ENCODE measurements at regions not wholly inside any gene's neighbourhood (a gene's known extent, or its start where the extent isn't known, plus 50 kb on each side); places are given as distances from the start of the nearest gene placed in this dataset.

GRCh38 chr1:244941121-244941520 is 76.8 kb upstream of the HNRNPU start:
- Histone ChIP-seq H2AFZ (ENCODE audit: low read depth, low read length) (no peak overlapping the region), H3K4me2 (ENCODE audit: insufficient read depth, low read length) (no peak overlapping the region), H3K79me2 (ENCODE audit: insufficient read depth, low read length) (no peaks in the 10 kb centered on the region), H3K27ac (ENCODE audit: low read length) (no peak overlapping the region), H3K9ac (ENCODE audit: low read depth, low read length) (no peak overlapping the region), H3K4me1 (ENCODE audit: insufficient read depth, low read length) (no peaks in the 10 kb centered on the region), H4K20me1 (ENCODE audit: insufficient read depth, low read length) (no peaks in the 10 kb centered on the region), H3K4me3 (ENCODE audit: low read depth in 1 of 2, low read length in 2 of 2) (no peak overlapping the region), H3K9me3 (ENCODE audit: insufficient read depth, low read length, severe bottlenecking) (no peaks in the 10 kb centered on the region), H3K36me3 (ENCODE audit: insufficient read depth, low read length) (no peaks in the 10 kb centered on the region), H3K27me3 (ENCODE audit: insufficient read depth, low read length, poor library complexity) (no peaks in the 10 kb centered on the region)
- DNase-seq: no peak
- TF ChIP-seq EZH2 (IDR thresholded peaks at IDR 0.05; ENCODE audit: borderline replicate concordance, low read depth, low read length, severe bottlenecking) (no peak), CTCF (IDR thresholded peaks at IDR 0.05; ENCODE audit: borderline replicate concordance, extremely low read depth, low read length, poor library complexity, severe bottlenecking) (no peak)
- ATAC-seq (ENCODE audit: insufficient read depth, low read depth): no peak

DNA sequence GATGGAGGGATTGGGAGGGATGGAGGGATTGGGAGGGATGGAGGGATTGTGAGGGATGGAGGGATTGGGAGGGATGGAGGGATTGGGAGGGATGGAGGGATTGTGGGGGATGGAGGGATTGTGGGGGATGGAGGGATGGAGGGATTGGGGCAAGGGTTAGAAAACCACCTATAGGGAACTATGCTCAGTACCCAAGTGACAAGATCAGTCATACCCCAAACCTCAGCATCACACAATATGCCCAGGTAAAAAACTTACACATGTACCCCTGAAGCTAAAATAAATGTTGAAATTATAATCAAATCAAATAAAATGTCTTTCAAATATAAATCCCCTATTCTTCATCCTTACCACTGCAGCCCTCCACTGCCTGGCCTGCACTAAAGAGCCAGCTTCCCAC is 72.8 kb upstream of the HNRNPU start:
- no peak for ATAC-seq (ENCODE audit: insufficient read depth, low read depth)
- no peak for DNase-seq
- Histone ChIP-seq H3K36me3 (ENCODE audit: insufficient read depth, low read length) (no peaks in the 10 kb centered on the region), H3K79me2 (ENCODE audit: insufficient read depth, low read length) (no peaks in the 10 kb centered on the region), H4K20me1 (ENCODE audit: insufficient read depth, low read length) (no peaks in the 10 kb centered on the region), H3K9ac (ENCODE audit: low read depth, low read length) (no peak overlapping the region), H3K4me3 (ENCODE audit: low read depth in 1 of 2, low read length in 2 of 2) (no peak overlapping the region), H3K9me3 (ENCODE audit: insufficient read depth, low read length, severe bottlenecking) (no peaks in the 10 kb centered on the region), H3K4me2 (ENCODE audit: insufficient read depth, low read length) (no peak overlapping the region), H3K27me3 (ENCODE audit: insufficient read depth, low read length, poor library complexity) (no peaks in the 10 kb centered on the region), H2AFZ (ENCODE audit: low read depth, low read length) (no peak overlapping the region), H3K27ac (ENCODE audit: low read length) (no peak overlapping the region), H3K4me1 (ENCODE audit: insufficient read depth, low read length) (no peaks in the 10 kb centered on the region)
- TF ChIP-seq EZH2 (IDR thresholded peaks at IDR 0.05; ENCODE audit: borderline replicate concordance, low read depth, low read length, severe bottlenecking) (no peak), CTCF (IDR thresholded peaks at IDR 0.05; ENCODE audit: borderline replicate concordance, extremely low read depth, low read length, poor library complexity, severe bottlenecking) (no peak)

- ATAC-seq (ENCODE audit: insufficient read depth, low read depth): no peak
- no peak overlapping the region for H3K27ac ChIP-seq (ENCODE audit: low read length)
- H3K9ac ChIP-seq (ENCODE audit: low read depth, low read length): no peak overlapping the region
- peaks cover 13% of the 10 kb centered on the region for H3K4me1 ChIP-seq (ENCODE audit: insufficient read depth, low read length)
- H4K20me1 ChIP-seq (ENCODE audit: insufficient read depth, low read length): no peaks in the 10 kb centered on the region
- no peak for DNase-seq
- H3K4me2 ChIP-seq (ENCODE audit: insufficient read depth, low read length): no peak overlapping the region
- H3K79me2 ChIP-seq (ENCODE audit: insufficient read depth, low read length): no peaks in the 10 kb centered on the region
- no peak for TF ChIP-seq EZH2 (IDR thresholded peaks at IDR 0.05; ENCODE audit: borderline replicate concordance, low read depth, low read length, severe bottlenecking)
- TF ChIP-seq CTCF (IDR thresholded peaks at IDR 0.05; ENCODE audit: borderline replicate concordance, extremely low read depth, low read length, poor library complexity, severe bottlenecking): no peak
- H3K36me3 ChIP-seq (ENCODE audit: insufficient read depth, low read length): no peaks in the 10 kb centered on the region
- peaks cover 8% of the 10 kb centered on the region for H3K27me3 ChIP-seq (ENCODE audit: insufficient read depth, low read length, poor library complexity)
- H3K9me3 ChIP-seq (ENCODE audit: insufficient read depth, low read length, severe bottlenecking): no peaks in the 10 kb centered on the region
- H3K4me3 ChIP-seq (ENCODE audit: low read depth in 1 of 2, low read length in 2 of 2): no peak overlapping the region
- H2AFZ ChIP-seq (ENCODE audit: low read depth, low read length): no peak overlapping the region
Measured at GRCh38 chr1:244920911-244921761, 56.8 kb upstream of the HNRNPU start.
